Endometrial microvascular endothelial cells (primary cell): ENCODE measurements at regions not wholly inside any gene's neighbourhood (a gene's known extent, or its start where the extent isn't known, plus 50 kb on each side); places are given as distances from the start of the nearest gene placed in this dataset.

ENCODE experiments used
- in situ Hi-C: cut with HindIII; loops from 2 replicates; pipeline ENCODE4 v1.10.0; 2017; ENCODE audit warnings: low sequenced_read_pairs, low pct_unique_long_range_greater_than_20kb; ENCODE audit errors: inconsistent ontology term

GRCh38 chr7:12961910-12962480 lies 274.6 kb downstream of the ARL4A start:
- in situ Hi-C loops: no loop called here

DNA sequence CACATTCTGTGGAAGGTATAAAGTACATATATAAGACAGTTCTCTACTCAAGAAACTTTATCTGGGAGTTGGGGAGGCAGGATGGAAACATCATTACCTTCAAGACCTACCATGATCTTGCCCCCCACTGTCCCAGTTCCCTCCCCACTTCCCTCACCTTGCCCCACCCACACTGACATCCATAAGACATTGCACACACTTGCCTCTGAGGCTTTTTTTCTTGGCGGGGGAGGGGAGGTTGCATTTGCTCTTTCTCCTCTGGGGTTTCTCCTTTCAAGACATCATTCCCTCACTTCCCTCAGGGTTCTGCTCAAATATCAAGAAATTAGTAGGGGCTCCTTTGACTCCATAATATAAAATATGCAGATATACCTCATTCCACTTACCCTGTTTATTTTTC lies 276.0 kb downstream of the ARL4A start:
- in situ Hi-C loops: no loop called here

DNA sequence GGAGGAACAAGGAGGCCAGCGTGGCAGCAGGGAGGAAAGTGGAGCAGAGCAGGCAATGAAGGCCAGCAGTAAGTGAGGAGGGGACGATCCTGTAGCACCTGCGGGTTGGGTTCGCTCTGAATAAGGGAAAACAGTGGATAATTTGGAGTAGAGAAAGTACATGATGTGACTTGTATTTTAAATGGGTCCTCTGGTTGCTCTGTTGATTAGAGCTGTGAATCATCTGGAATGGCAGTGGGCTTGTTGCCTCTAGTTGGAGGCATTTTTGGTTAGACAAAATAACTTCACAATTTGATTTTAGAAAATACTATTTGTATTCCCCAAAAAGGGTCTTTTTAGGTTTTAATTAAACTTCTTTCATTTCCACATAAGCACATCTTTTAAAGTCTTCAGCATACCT lies 277.4 kb downstream of the ARL4A start:
- in situ Hi-C loops: no loop called here

DNA sequence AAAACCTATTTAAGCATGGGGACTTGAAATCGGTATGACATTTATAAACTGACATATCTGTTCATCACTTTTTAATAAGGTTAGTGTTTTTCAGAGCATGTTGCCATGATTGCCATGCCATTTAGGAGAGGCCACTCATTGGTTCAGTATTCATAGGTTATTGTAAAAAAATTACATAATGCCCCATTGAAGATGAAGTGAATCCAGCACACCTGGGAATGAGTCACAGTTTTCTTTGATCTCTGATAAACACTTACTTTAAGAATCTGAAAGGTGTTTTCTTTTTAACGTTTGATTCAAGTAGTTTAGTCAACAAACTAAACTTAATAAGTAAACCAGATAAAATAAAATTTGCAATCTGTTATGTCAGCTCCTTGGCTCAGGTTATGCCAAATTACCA lies 278.3 kb downstream of the ARL4A start:
- in situ Hi-C loops: no loop called here

DNA sequence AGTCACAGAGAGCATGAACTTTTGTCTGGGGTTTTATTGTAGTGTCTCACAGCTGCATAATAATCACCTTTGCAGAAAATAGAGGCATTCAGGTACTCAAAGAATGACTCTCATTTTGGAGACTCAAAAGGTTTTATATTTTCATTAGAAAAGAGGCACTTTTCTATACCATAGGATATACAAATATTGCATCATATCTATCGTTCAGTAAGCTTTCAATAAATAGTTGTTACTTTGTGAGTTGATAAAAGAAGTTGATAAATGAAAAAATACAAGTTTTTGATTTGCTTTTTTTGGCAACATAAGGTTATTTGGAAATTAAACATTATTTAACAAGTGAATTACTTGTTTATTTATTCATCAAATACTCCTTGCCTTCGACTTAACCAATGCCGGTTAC lies 279.9 kb downstream of the ARL4A start:
- in situ Hi-C loops: no loop called here

DNA sequence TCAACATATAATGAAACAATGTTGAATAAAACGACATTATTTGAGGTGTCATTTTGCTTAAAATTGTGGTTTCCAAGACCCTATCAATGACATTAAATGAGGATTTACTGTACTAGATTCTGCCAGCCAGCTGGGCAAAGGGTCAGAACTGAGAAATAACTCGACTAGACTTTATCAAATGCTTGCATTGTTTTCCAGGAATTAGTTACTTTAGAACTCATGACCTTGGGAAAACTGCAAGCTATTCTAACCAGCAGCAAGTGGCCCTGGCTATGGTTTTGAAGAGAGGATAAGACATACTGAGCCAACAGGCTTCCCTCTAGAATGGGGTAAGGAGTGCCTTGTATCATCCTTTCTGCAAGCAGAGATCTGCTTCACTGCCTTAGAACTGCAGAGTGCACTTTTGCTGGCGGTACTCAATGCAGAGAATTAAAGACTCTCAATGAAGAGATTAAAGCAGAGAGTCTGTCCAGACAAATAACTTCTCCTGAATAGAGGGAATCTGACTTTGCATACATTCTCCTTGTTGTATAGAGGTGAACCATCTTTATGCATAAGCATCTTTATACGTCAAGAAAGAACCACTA lies 281.5 kb downstream of the ARL4A start:
- in situ Hi-C loops: no loop called here

DNA sequence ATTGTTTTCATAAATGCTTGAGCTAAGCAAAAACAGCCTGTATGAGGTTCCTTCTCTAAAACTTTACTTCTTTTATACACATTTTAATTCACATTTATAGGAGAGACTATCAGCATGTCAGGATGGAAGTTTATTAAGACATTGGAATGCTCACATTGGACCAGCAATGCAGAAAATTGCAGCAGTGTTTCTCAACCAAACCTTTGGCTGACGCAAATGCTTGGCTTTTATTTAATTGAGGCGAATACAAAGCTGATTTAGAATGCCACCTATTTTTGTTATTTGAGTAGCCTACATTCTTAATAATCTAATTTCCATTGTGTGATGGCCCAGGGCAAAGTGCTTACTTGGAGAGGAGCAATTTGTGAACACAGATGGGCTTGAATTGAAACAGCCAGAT lies 283.2 kb downstream of the ARL4A start:
- in situ Hi-C loops: no loop called here

GRCh38 chr7:12974451-12975166 lies 287.2 kb downstream of the ARL4A start:
- in situ Hi-C loops: no loop called here

DNA sequence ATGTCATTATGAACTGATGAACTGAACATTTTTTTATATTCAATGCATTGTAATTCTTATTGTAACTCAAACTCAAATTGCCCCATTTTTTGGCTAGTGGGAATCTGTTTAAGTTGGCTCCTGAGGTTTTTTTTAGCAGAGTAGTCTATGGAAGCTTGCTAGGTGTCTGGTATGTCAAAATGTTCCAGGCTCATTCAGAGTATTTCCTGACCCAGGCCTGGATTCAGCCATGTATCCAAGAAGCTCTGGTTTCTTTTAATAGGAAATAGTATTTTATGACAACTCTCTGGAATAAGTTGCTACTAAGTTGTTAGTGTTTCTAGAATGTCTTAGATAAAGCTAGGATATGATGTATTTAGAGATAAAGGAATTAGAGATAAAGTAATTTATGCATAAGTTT lies 288.0 kb downstream of the ARL4A start:
- in situ Hi-C loops: no loop called here

DNA sequence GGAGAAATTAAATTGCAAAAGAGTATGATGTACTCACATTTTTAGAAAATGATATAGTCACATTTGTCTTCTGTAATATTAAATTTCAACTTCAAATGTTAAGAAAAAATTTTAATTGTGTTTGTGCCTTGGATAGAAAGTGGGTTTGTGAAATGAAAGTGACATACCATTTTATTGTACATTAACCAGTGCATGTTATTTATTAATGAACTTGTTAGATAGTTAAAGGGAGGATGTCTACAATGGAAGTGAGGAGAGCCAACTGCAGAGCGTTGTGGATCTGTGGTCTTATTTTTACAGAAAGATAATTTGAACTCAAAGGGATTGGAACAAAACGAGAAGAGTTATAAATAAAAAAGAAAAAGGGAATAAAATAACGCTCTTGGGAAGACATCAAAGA lies 291.7 kb downstream of the ARL4A start:
- in situ Hi-C loops: no loop called here

DNA sequence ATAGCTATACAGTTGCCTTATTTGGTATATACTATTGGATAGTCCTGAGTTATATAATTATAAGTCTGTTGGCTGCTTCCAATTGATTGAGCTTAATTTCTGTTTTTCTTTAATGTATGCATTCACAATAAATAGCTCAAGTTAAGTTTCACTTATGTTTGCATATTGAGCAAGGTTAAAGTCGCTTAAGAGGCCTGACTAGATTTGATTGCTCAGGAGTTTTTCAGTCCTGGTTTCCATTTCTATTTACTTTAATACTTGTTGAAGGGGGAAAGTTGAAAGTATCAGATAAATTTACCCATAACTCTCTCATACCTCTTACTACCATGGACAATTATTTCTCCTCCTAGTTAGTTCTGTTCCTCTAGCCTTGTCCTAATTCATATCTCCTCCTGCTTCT lies 294.7 kb downstream of the ARL4A start:
- in situ Hi-C loops: no loop called here

DNA sequence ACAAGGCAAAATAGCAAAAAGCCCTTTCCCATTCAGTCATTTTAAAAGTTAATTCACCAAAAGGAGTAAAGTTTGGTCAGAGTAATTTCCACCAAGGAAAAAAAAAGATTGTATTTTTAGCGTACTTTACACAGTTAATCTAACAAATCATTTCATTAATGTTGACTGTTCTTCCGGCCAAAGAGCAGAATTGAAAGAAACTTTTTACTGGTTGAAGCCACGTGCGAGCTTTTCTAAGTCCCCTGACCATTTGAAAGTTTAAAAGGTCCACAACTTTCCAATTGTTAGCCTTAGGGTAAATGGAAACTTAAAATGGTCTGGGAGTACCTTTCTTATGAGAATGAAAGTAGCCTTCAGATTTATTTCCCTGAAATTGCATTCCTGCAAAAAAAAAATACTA lies 296.7 kb downstream of the ARL4A start:
- in situ Hi-C loops: no loop called here

DNA sequence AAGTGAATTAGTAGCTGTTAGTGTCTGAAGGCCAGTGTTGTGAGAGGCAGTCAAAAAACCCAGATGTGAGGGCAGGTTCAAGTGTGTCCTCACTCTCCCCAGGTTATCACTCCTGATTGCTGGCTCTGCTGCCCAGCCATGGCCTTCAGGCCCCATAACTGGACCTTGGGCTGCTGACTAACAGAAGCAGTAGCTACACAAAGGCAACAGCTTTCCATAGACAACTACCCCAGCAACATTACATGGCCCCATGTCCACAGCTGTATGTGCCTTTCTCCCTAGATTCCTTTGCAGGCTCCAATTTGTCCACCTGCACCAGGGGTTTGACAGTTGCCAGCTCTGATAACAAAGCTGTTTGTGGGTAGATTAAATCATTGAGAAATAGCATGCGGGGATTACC lies 297.8 kb downstream of the ARL4A start:
- in situ Hi-C loops: no loop called here

- in situ Hi-C loops: no loop called here
Observed at GRCh38 chr7:12985752-12986151, 298.3 kb downstream of the ARL4A start.

DNA sequence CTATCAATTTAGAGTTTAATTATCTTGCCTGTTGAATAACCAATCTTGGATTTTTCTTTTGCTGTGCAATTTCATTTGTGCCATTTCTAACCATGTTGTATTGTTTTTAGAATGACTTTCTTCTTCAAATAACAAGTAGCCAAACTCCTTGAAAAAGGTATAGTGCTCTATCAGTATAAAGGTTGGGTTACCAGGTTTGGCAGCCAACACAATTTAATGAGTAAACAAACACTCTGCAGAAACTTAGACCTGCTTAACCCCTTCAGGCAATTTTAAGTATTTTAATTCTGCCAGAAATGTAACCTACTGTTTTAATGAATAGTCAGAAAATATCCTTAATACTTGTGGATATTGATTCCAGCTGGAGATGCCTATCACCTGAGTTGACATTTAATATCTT lies 299.8 kb downstream of the ARL4A start:
- in situ Hi-C loops: no loop called here

DNA sequence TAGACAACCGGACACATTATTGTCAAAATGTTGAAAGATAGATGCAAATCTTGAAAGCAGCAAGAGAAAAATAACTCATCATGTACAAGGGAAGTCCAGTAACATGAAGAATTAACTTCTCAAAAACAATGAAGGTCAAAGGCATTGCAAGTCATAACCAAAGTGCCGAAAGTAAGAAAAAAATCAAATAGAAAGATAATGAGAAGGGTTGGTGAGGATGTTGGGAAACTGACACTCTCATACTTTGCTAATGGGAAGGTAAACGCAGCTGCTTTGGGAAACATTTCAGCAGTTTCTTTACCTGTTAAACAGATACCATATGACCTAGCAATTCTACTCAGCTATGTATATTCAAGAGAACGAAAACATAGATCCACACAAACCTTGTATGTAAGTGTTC lies 303.0 kb downstream of the ARL4A start:
- in situ Hi-C loops: no loop called here

DNA sequence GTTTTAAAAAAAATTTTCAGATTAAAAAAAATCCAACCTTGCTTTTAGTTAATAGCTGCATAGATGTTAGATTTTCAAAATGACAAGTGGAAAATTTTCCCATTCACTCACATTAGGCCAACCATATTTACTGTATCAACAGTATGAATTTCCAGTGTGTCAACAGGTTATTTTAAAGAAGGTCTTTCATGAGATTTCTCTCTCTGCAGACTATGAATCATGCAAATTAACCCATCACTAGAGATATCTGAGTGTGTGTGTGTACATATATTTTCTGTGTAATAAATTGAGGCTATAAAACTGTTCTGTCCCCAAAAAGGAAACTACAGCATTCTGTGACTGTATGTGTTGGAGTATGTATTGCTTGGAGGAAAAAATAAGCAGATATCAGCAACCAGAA lies 305.6 kb downstream of the ARL4A start:
- in situ Hi-C loops: no loop called here

DNA sequence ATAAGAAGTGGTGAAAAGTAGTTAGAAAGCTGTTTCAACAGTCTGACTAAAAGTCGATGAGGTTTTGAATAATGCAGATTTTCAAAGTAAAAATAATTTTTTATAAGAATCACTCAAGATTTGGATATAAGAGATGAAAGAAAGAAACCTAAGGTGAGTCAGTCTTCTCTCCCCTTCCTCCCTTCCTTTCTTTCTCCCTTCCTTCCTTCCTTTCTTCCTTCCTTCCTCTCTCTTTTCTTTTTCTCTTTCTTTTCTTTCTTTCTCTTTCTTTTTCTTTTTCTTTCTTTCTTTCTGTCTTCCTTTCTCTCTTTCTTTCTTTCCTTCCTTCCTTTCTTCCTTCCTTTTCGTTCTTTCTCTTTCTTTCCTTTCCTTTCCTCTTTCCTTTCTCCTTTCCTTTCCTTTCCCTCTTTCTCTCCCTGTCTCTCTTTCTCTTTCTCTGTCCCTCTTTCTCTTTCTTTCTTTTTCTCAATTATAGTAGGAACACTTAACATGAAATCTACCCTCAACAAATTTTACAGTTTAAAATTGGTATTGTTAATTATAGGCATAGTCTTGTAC lies 308.6 kb downstream of the ARL4A start:
- in situ Hi-C loops: no loop called here

DNA sequence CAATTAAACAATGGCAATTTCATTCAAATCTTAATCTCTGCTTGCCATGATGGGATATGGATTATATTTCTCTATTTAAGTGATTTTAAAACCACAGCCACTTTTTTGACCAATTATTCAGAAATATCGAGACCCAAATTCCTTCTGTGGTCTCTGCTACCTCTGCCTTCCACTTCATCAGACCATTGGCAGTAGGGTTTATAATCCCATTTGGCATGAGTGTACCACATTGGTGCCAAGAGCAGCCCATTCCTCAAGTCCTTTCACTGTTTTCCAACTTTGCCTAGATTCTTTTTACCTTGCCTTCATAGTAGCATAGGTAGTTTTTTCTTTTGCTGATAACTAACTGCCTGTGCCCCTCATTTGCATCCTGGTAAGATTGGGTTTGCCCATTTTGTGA lies 319.9 kb downstream of the ARL4A start:
- in situ Hi-C loops: no loop called here

GRCh38 chr7:13009517-13009916 lies 322.1 kb downstream of the ARL4A start:
- in situ Hi-C loops: no loop called here
